OCI-LY7 (cell line): ENCODE measurements at regions not wholly inside any gene's neighbourhood (a gene's known extent, or its start where the extent isn't known, plus 50 kb on each side); places are given as distances from the start of the nearest gene placed in this dataset.

Source experiments
- BruUV-seq: library from RNA; stranded (reverse); fragments of 400-500 nt; replicated peaks from 2 replicates; lab custom pipeline; 2021; lab: Mats Ljungman, UMichigan
- CTCF ChIA-PET: fragments of 300-600 bp; sonication (Branson Sonifier 250); formaldehyde crosslinking; loops from one replicate; lab custom pipeline; 2022; ENCODE audit warnings: antibody characterized with exemption; ENCODE audit not compliant: unreplicated experiment; lab: Charles Lee
- POLR2A ChIA-PET: fragments of 300-600 bp; sonication (Branson Sonifier 250); formaldehyde crosslinking; loops from one replicate; lab custom pipeline; 2022; ENCODE audit warnings: antibody characterized with exemption; lab: Charles Lee
- DNase-seq: peaks from one replicate; pipeline ENCODE4 v3.0.0-alpha.2; 2015; ENCODE audit warnings: low spot score
- H2AFZ ChIP-seq: fragments of 200-600 bp; sonication (generic), shearing (Covaris generic); 2 replicates; pipeline ENCODE4 v1.6.1; 2014; ENCODE audit warnings: mild to moderate bottlenecking, antibody characterized with exemption, low read length, moderate library complexity
- H3K27ac ChIP-seq: fragments of 200-600 bp; sonication (generic); 2 replicates; pipeline ENCODE4 v1.5.1; 2014; ENCODE audit warnings: mixed run types, low read depth, mild to moderate bottlenecking, moderate library complexity, low read length, inconsistent platforms; ENCODE audit not compliant: poor library complexity, severe bottlenecking
- H3K36me3 ChIP-seq: fragments of 200-600 bp; sonication (generic); 2 replicates; pipeline ENCODE4 v1.6.1; 2014; ENCODE audit warnings: mild to moderate bottlenecking, antibody characterized with exemption, low read length, moderate library complexity, mixed read lengths; ENCODE audit not compliant: insufficient read depth
- H3K4me1 ChIP-seq: fragments of 200-600 bp; sonication (generic); 2 replicates; pipeline ENCODE4 v1.5.1; 2014; ENCODE audit warnings: mild to moderate bottlenecking, low read length; ENCODE audit not compliant: insufficient read depth, poor library complexity, severe bottlenecking
- H3K4me2 ChIP-seq: fragments of 200-600 bp; sonication (generic); 2 replicates; pipeline ENCODE4 v1.6.1; 2014; ENCODE audit warnings: mild to moderate bottlenecking, low read length
- H3K4me3 ChIP-seq: fragments of 200-600 bp; sonication (generic); 2 replicates; pipeline ENCODE4 v1.5.1; 2014; ENCODE audit warnings: mild to moderate bottlenecking, low read depth, low read length; ENCODE audit not compliant: poor library complexity, severe bottlenecking
- H3K79me2 ChIP-seq: fragments of 200-600 bp; sonication (generic); 2 replicates; pipeline ENCODE4 v1.6.1; 2016; ENCODE audit warnings: low read depth, mild to moderate bottlenecking, low read length, moderate library complexity, mixed read lengths; ENCODE audit not compliant: insufficient read depth
- H3K9me2 ChIP-seq: fragments of 200-600 bp; sonication (generic); 2 replicates; pipeline ENCODE4 v1.6.1; 2016; ENCODE audit warnings: mild to moderate bottlenecking, low read length, mixed read lengths; ENCODE audit not compliant: insufficient read depth
- H3K9me3 ChIP-seq: fragments of 200-600 bp; sonication (generic); 2 replicates; pipeline ENCODE4 v1.6.1; 2014; ENCODE audit warnings: mild to moderate bottlenecking, mixed run types, low read length, mixed read lengths
- H4K20me1 ChIP-seq: fragments of 200-600 bp; sonication (generic); 2 replicates; pipeline ENCODE4 v1.6.1; 2014; ENCODE audit warnings: mild to moderate bottlenecking, antibody characterized with exemption, low read length, moderate library complexity, mixed read lengths; ENCODE audit not compliant: insufficient read depth
- EZH2phosphoT487 ChIP-seq: fragments of 200-600 bp; sonication (generic); IDR thresholded peaks from 2 replicates; pipeline ENCODE4 v1.6.1; 2018; ENCODE audit warnings: low read depth, borderline replicate concordance, mild to moderate bottlenecking, mixed run types, antibody characterized with exemption, low read length, moderate library complexity, mixed read lengths
- intact Hi-C: fragments of 100-400 bp; cut with micrococcal nuclease; formaldehyde crosslinking; loops from one replicate; pipeline ENCODE4 v1.10.0; 2022; ENCODE audit not compliant: unreplicated experiment
- TF ChIP-seq, protein P1 (sequence below): fragments of 200-600 bp; sonication (generic); conservative IDR thresholded peaks from 2 replicates; pipeline ENCODE4 v1.5.1; 2014; ENCODE audit warnings: mild to moderate bottlenecking, antibody characterized with exemption, low read length, moderate library complexity, mixed read lengths

DNA sequence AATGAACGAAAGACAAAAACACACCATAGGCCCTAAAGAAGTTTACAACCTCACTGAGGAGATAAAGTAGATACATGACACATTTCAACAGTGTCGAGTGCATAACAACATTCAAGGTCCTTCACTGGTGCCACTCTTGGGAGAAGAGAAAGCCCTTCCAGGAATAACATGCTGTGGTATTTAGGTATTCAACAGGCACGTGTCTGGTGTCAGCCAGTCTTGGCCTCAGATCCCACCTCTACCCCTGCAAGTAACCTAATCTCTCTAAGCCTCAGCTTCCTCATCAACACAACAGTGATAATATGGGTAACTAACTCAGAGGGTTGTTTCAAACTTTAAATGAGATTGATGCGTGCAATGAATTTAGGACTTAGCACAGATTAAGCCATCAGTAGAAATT lies 235.0 kb upstream of the ZC3H12C start:
- H3K9me3 ChIP-seq: no peaks in the 10 kb centered on the region
- no peaks in the 10 kb centered on the region for H3K9me2 ChIP-seq
- H3K4me3 ChIP-seq: no peak overlapping the region
- intact Hi-C loops: no loop called here
- DNase-seq: no peak
- no peaks in the 10 kb centered on the region for H4K20me1 ChIP-seq
- no peak overlapping the region for H3K4me2 ChIP-seq
- no TSS peak for BruUV-seq
- no peaks in the 10 kb centered on the region for H3K36me3 ChIP-seq
- CTCF ChIA-PET: no interaction called here
- H2AFZ ChIP-seq: no peak overlapping the region
- no peaks in the 10 kb centered on the region for H3K4me1 ChIP-seq
- H3K79me2 ChIP-seq: no peaks in the 10 kb centered on the region
- no peak overlapping the region for H3K27ac ChIP-seq
- POLR2A ChIA-PET: no interaction called here
- TF ChIP-seq, protein P1, sequence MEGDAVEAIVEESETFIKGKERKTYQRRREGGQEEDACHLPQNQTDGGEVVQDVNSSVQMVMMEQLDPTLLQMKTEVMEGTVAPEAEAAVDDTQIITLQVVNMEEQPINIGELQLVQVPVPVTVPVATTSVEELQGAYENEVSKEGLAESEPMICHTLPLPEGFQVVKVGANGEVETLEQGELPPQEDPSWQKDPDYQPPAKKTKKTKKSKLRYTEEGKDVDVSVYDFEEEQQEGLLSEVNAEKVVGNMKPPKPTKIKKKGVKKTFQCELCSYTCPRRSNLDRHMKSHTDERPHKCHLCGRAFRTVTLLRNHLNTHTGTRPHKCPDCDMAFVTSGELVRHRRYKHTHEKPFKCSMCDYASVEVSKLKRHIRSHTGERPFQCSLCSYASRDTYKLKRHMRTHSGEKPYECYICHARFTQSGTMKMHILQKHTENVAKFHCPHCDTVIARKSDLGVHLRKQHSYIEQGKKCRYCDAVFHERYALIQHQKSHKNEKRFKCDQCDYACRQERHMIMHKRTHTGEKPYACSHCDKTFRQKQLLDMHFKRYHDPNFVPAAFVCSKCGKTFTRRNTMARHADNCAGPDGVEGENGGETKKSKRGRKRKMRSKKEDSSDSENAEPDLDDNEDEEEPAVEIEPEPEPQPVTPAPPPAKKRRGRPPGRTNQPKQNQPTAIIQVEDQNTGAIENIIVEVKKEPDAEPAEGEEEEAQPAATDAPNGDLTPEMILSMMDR: no peak
- no peak for TF ChIP-seq EZH2phosphoT487

DNA sequence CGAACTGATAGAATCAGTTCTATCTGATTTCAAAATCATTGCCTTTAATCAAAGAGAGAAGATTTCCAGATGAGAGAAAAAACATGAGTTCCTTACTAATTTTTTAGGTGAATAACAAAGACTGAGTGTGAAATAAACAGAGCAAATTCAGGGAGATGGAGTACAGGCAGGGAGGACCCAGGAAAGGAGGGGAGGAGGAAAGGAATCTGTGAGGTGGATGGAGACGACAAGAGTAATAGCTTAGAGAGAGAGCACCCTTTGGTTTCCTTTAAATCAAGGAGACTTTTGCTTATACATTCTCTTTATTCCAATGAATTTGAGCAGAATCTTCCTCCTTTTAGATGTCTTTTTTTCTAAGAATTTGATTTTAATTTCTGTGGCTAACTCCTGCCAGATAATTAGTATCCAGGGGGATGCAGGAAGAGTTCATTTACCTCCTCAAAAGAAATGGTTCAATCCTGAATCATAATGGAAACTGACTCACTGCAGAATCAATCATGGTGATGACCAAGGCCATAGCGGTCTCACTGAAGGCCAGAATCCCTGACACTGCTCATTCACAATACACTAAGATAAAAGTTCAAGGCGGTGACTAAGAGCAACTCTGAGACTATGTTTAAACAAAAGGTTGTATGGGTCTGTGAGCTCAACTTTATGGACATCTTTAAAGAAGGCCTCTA lies 234.0 kb upstream of the ZC3H12C start:
- DNase-seq: no peak
- Histone ChIP-seq H3K27ac (no peak overlapping the region), H3K9me3 (no peaks in the 10 kb centered on the region), H3K9me2 (no peaks in the 10 kb centered on the region), H3K4me3 (no peak overlapping the region), H3K4me1 (no peaks in the 10 kb centered on the region), H3K4me2 (no peak overlapping the region), H3K79me2 (no peaks in the 10 kb centered on the region), H4K20me1 (no peaks in the 10 kb centered on the region), H2AFZ (no peak overlapping the region), H3K36me3 (no peaks in the 10 kb centered on the region)
- no TSS peak for BruUV-seq
- POLR2A ChIA-PET: interaction anchor here (1.1 kb wide), 1 partner anchor 74 kb away, joined by 3 read pairs; no protein-coding TSS in a partner anchor
- intact Hi-C loops: no loop called here
- TF ChIP-seq, protein P1: no peak
- TF ChIP-seq EZH2phosphoT487: no peak
- CTCF ChIA-PET: no interaction called here

DNA sequence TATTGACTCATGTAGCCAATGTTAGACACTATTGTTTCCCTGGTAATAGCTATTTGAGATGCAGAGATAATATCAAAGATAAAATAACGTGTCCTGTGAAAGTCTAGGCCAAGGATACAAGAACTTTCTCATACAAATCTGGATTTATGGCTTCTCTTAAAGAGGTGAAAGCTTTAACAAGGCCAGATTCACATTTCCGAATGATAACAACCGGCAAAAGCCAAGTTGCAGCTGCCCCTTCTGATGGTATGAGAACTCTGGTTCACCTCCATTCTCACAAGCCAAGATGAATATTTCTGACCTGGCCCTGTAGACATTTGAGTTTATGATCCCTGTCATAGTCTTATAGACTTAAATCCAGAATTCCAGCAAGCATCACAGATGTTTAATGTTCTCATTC lies 230.4 kb upstream of the ZC3H12C start:
- no peaks in the 10 kb centered on the region for H3K9me3 ChIP-seq
- no TSS peak for BruUV-seq
- no peak overlapping the region for H3K27ac ChIP-seq
- no peak overlapping the region for H2AFZ ChIP-seq
- ChIA-PET CTCF (no interaction called here), POLR2A (no interaction called here)
- DNase-seq: no peak
- H3K4me1 ChIP-seq: no peaks in the 10 kb centered on the region
- H3K4me3 ChIP-seq: no peak overlapping the region
- no peaks in the 10 kb centered on the region for H4K20me1 ChIP-seq
- H3K4me2 ChIP-seq: no peak overlapping the region
- H3K9me2 ChIP-seq: no peaks in the 10 kb centered on the region
- no peaks in the 10 kb centered on the region for H3K79me2 ChIP-seq
- intact Hi-C loops: no loop called here
- no peak for TF ChIP-seq EZH2phosphoT487
- TF ChIP-seq, protein P1: no peak
- no peaks in the 10 kb centered on the region for H3K36me3 ChIP-seq
